HFFc6 (cell line): ENCODE measurements at regions not wholly inside any gene's neighbourhood (a gene's known extent, or its start where the extent isn't known, plus 50 kb on each side); places are given as distances from the start of the nearest gene placed in this dataset.

Source experiments
- DNase-seq: peaks from one replicate; pipeline ENCODE4 v3.0.0-alpha.2; 2018
- H3K27ac Mint-ChIP-seq: 2 replicates; pipeline ENCODE4 v1.8.0; 2020; ENCODE audit warnings: mild to moderate bottlenecking, mixed read lengths
- H3K27me3 Mint-ChIP-seq: 2 replicates; pipeline ENCODE4 v1.8.0; 2021; ENCODE audit warnings: mild to moderate bottlenecking, moderate library complexity, mixed read lengths; ENCODE audit not compliant: insufficient read depth
- H3K36me3 Mint-ChIP-seq: 2 replicates; pipeline ENCODE4 v1.8.0; 2021; ENCODE audit warnings: low read depth, mixed read lengths
- H3K4me1 Mint-ChIP-seq: 2 replicates; pipeline ENCODE4 v1.8.0; 2020; ENCODE audit warnings: low read depth, mixed read lengths
- H3K4me3 Mint-ChIP-seq: 2 replicates; pipeline ENCODE4 v1.8.0; 2020; ENCODE audit warnings: mild to moderate bottlenecking, moderate library complexity, mixed read lengths
- H3K9me3 Mint-ChIP-seq: 2 replicates; pipeline ENCODE4 v1.8.0; 2020; ENCODE audit warnings: mild to moderate bottlenecking, mixed read lengths
- TF ChIP-seq, protein P1 (sequence below): fragments of 200-600 bp; sonication (generic); IDR thresholded peaks from 2 replicates; pipeline ENCODE4 v1.5.0; 2021; ENCODE audit warnings: antibody characterized with exemption, mild to moderate bottlenecking

DNA sequence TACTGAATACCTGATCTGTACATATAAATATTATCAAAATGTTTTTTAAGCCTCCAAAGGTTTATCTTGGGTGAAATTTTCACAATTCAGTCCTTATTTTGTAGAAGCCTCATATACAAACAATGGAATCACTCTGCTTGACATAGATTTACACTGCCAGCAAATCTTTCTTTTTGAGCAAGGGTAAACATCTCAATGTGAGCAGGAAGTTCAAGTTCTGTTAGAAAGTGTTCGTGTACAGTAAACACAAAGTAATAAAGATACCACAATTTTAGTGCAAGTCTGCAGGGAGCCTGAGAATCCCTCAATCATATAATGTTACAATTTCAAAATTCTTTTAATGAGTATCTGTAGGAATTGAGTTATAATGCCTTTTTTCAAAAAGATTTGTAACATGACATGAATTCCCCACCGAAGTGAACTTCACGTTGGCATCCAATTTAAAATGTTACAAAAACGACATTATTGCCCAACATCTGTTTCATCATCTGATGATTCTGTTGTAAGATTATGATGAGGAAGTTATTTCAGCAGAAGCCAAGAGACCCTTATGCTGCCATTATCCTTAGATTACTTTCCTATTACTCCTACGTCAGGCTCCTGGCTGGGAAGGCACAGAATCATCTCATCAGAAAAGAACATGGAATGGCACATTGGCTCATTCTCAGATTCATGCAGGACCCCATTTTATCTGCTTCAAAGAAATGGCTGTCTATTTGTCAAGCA lies 283.9 kb upstream of the ACVR2A start:
- DNase-seq: no peak
- Mint-ChIP-seq H3K4me1 (no peaks in the 10 kb centered on the region), H3K27me3 (peaks cover 4% of the 10 kb centered on the region), H3K9me3 (peaks cover 30% of the 10 kb centered on the region), H3K36me3 (no peaks in the 10 kb centered on the region), H3K27ac (no peak overlapping the region), H3K4me3 (no peak overlapping the region)
- TF ChIP-seq, protein P1, sequence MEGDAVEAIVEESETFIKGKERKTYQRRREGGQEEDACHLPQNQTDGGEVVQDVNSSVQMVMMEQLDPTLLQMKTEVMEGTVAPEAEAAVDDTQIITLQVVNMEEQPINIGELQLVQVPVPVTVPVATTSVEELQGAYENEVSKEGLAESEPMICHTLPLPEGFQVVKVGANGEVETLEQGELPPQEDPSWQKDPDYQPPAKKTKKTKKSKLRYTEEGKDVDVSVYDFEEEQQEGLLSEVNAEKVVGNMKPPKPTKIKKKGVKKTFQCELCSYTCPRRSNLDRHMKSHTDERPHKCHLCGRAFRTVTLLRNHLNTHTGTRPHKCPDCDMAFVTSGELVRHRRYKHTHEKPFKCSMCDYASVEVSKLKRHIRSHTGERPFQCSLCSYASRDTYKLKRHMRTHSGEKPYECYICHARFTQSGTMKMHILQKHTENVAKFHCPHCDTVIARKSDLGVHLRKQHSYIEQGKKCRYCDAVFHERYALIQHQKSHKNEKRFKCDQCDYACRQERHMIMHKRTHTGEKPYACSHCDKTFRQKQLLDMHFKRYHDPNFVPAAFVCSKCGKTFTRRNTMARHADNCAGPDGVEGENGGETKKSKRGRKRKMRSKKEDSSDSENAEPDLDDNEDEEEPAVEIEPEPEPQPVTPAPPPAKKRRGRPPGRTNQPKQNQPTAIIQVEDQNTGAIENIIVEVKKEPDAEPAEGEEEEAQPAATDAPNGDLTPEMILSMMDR: no peak

DNA sequence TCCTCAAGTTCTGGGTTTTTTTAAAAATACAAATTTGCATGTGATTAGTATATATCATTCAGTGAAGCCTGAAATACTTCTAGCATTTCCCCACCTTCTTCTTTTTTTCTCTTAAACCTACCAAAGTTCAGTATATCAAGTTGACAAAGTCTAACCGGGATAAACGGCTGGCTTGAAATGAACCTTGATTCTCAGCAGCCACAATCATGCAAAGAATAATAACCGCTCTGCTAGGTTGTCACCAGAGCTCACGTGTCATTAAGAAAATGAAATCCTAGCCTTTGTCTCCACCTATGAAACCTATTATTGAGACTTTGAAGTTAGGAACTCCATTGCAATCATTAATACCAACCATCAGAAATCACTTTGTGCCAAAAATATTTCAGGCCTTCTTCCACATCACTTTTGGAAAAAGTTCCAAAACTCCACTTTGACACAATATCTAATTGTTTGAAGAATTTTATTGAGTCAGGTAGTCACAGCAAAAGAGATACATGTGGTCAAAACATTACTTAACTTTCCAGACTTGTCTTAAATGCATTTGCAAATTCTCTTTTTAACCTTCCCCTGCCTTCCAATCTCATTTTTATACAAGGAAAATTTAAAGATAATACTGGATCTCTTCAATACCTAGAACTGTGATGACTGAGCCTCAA lies 285.6 kb upstream of the ACVR2A start:
- no peak overlapping the region for H3K27ac Mint-ChIP-seq
- no peak overlapping the region for H3K4me3 Mint-ChIP-seq
- peaks cover 32% of the 10 kb centered on the region for H3K9me3 Mint-ChIP-seq
- peaks cover 4% of the 10 kb centered on the region for H3K27me3 Mint-ChIP-seq
- no peaks in the 10 kb centered on the region for H3K4me1 Mint-ChIP-seq
- H3K36me3 Mint-ChIP-seq: no peaks in the 10 kb centered on the region
- no peak for DNase-seq
- TF ChIP-seq, protein P1: no peak

DNA sequence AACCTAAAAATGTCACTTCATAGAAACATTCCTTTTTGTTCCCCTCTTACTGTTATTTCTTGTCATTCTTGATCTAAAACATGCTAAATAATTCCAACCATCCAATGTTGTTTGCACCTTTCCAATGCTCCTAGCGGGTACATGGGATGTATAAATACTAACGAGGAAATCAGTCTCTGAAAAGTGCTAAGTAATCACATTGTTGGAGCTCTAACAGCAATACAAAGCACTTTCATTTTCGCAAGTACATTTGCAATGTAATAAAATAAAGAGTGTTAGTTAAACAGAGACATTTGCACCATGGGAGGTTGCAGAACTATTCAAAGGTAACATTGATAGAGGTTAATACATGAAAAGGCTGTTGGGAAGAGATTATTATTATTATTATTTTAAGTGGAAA lies 286.2 kb upstream of the ACVR2A start:
- H3K4me1 Mint-ChIP-seq: no peaks in the 10 kb centered on the region
- no peak for DNase-seq
- H3K27ac Mint-ChIP-seq: no peak overlapping the region
- H3K4me3 Mint-ChIP-seq: no peak overlapping the region
- TF ChIP-seq, protein P1: no peak
- peaks cover 4% of the 10 kb centered on the region for H3K27me3 Mint-ChIP-seq
- H3K36me3 Mint-ChIP-seq: no peaks in the 10 kb centered on the region; the same call in 1 of the 2 replicates
- peaks cover 37% of the 10 kb centered on the region for H3K9me3 Mint-ChIP-seq

- H3K27ac Mint-ChIP-seq: no peak overlapping the region
- H3K4me3 Mint-ChIP-seq: no peak overlapping the region
- peaks cover 4% of the 10 kb centered on the region for H3K27me3 Mint-ChIP-seq
- no peaks in the 10 kb centered on the region; the same call in 1 of the 2 replicates for H3K36me3 Mint-ChIP-seq
- no peaks in the 10 kb centered on the region for H3K4me1 Mint-ChIP-seq
- DNase-seq: no peak
- peaks cover 38% of the 10 kb centered on the region for H3K9me3 Mint-ChIP-seq
- TF ChIP-seq, protein P1: no peak
Observed at GRCh38 chr2:147554521-147555107, 290.2 kb upstream of the ACVR2A start.

- no peaks in the 10 kb centered on the region for H3K4me1 Mint-ChIP-seq
- H3K27me3 Mint-ChIP-seq: peaks cover 4% of the 10 kb centered on the region
- no peak for DNase-seq
- no peak overlapping the region for H3K27ac Mint-ChIP-seq
- no peaks in the 10 kb centered on the region; the same call in 1 of the 2 replicates for H3K36me3 Mint-ChIP-seq
- no peak overlapping the region for H3K4me3 Mint-ChIP-seq
- TF ChIP-seq, protein P1: no peak
- peaks cover 45% of the 10 kb centered on the region for H3K9me3 Mint-ChIP-seq
Observed at GRCh38 chr2:147553775-147554271, 291.0 kb upstream of the ACVR2A start.
